HG03342 (cell line): ENCODE measurements at regions not wholly inside any gene's neighbourhood (a gene's known extent, or its start where the extent isn't known, plus 50 kb on each side); places are given as distances from the start of the nearest gene placed in this dataset.
A peak's percentile ranks its signal among the peaks of the same experiment; 100 is the strongest.

ENCODE experiments used
- ATAC-seq: cut with Tn5 transposase; IDR thresholded peaks from one replicate; pipeline ENCODE4 v1.9.1; 2021; ENCODE audit warnings: mild to moderate bottlenecking, moderate library complexity; ENCODE audit not compliant: unreplicated experiment

DNA sequence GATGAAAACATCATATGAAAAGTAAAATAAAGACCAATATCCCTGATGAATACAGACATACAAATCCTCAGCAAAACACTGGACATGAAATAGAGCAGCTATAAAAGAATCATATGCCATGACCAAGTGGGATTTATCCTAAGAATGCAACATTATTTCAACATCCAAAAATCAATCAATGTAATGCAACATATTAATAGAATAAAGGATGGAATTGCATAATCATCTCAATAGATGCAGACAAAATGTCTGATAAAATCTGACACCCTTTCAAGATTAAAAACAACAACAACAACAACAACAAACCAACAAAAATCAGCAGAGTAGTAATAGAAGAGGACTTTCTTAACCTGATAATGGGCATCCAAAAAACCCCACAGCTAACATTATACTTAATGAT lies 63.8 kb upstream of the IL1R1 start:
- no peak for ATAC-seq

DNA sequence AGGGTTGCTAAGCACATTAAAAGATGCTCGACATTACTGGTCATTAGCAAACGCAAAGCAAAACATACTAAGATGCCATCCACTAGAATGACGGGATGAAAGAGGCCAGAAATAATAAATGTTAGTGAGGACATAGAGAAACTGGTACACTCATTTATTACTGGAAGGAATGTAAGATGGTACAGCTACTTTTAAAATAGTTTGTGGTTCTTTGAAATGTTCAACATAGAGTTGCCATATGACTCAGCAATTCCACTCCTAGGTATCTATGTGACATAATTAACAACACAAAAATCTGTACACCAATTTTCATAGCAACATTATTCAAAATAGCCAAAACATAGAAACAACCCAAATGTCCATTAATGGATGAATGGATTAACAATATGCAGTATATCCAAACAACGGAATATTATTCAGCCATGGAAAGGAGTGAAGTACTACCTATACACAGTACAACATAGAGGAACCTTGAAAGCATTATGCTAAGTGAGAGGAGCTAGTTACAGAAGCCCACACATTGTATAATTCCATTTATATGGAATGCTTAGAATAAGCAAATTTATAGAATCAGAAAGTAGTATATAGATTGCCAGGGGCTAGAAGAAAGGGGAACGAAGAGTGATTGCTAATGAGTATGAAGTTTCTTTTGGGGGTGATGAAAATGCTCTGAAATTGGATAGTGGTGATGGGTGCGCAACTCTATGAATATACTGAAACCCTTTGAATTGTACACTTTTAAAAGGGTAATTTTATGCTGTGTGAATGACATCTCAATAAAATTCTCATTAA lies 61.9 kb upstream of the IL1R1 start:
- peak; percentile 39 for ATAC-seq

- no peak for ATAC-seq
Observed at GRCh38 chr2:102081243-102081522, 61.4 kb upstream of the IL1R1 start.

GRCh38 chr2:102081606-102082005 lies 60.9 kb upstream of the IL1R1 start:
- ATAC-seq: no peak

DNA sequence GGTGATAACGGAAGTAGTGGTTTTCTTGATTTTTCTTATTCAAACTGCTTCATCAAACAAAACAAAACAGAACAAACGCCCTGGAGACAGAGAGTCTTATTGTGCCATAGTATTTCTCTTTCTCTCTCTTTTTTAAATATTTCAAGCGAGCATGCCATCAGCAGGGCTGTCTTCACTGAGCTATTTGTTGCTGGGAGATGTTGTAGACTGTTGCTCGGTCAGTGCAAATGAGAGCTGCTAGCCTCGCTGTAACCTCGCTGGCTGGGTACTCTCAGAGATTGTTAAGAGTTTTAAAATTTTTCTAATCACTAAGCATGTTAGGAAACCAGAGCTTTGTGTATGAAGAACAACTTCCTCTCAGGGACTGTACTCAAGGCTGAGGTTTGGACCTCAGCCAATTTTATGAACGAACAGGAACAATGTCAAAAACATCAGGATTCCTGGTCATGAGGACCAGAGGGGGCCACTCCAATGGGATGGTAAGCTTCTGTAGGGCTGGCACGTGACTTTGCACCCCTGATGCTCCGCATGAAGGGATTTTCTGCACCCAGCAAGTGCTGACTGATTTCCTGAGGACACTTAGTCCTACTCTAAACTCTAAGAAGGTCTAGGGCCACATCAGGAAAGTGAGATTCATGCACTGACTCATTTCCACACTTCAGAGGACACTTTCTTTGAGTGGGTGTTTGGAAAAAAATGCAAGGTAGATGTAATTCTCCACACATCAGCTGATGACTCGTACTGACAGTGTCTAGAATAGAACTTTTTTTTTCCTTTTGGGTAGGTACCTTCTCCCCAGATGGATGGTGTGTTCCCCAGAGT lies 59.8 kb upstream of the IL1R1 start:
- peak; percentile 75 for ATAC-seq

- no peak for ATAC-seq
Observed at GRCh38 chr2:102083393-102083703, 59.2 kb upstream of the IL1R1 start.

GRCh38 chr2:102084651-102085050 lies 57.9 kb upstream of the IL1R1 start:
- no peak for ATAC-seq

GRCh38 chr2:102085238-102085637 lies 57.3 kb upstream of the IL1R1 start:
- no peak for ATAC-seq

DNA sequence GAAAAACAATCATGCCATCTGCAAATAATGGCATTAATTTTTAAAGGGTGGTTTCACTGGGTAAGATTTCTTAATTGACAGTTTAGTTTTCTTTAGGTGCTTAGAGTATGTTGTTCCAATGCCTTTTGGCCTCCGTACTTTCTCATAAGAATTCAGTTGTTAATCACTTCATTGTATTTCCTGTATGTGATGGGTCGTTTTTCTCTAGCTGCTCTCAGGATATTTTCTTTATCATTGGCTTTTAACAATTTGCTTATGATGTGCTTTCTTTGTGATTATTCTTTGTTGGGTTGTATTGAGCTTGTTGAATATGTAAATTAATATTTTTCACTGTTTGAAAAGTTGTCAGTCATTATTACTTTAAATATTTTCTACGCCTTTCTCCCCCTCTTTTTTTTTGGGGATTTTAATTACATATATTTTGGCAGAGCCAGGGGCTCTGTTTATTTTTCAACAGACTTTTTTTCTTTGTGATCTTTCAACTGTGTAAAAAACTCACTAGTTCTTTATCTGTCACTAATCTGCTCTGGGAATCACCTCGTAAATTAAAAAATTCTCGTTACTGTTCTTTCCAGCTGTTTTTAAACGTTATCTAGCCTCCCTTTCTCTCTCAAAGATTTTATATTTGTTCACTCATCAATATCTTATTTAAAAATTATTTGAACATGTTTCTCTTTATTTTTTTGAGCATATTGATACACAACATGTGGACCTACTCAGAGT lies 56.2 kb upstream of the IL1R1 start:
- no peak for ATAC-seq

- no peak for ATAC-seq
Observed at GRCh38 chr2:102091121-102091520, 51.4 kb upstream of the IL1R1 start.

DNA sequence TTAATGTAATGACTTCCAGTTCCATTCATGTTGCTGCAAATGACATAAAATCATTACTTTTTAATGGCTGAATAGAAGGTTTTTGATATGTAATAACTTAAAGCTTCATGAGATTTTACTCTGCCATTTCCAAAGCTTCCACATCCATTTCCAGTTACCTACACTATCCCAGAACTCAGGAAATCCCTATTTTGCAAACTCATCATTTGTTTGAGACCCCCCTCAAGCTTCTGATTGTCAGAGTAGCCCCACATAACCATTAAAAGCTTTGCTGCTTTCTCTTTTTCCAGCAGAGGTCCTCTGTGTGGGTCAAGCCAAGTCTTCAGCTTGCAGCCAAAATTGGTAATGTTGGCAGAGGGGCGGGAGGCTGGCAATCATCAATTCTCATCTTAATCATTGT lies 50.6 kb upstream of the IL1R1 start:
- no peak for ATAC-seq

GRCh38 chr2:102092535-102092934 lies 50.0 kb upstream of the IL1R1 start:
- no peak for ATAC-seq
